A673 (cell line): ENCODE measurements at regions not wholly inside any gene's neighbourhood (a gene's known extent, or its start where the extent isn't known, plus 50 kb on each side); places are given as distances from the start of the nearest gene placed in this dataset.

Source experiments
- BruUV-seq: library from RNA; stranded (reverse); fragments of 400-500 nt; replicated peaks from 2 replicates; lab custom pipeline; 2021; lab: Mats Ljungman, UMichigan
- CTCF ChIA-PET: fragments of 300-600 bp; sonication (Branson Sonifier 250); formaldehyde crosslinking; loops from one replicate; lab custom pipeline; 2022; ENCODE audit warnings: antibody characterized with exemption; lab: Charles Lee
- POLR2A ChIA-PET: fragments of 300-600 bp; sonication (Branson Sonifier 250); formaldehyde crosslinking; loops from one replicate; lab custom pipeline; 2022; ENCODE audit warnings: antibody characterized with exemption; ENCODE audit not compliant: low non-redundant PET; lab: Charles Lee
- DNase-seq: peaks from one replicate; pipeline ENCODE4 v3.0.0-alpha.2; 2015; ENCODE audit warnings: low spot score
- H3K27ac ChIP-seq: fragments of 200-600 bp; sonication (generic); 2 replicates; pipeline ENCODE4 v1.5.1; 2016; ENCODE audit warnings: mixed run types, low read depth, mild to moderate bottlenecking, mixed read lengths, antibody characterized with exemption, low read length; ENCODE audit not compliant: poor library complexity, severe bottlenecking
- H3K27me3 ChIP-seq: fragments of 200-600 bp; sonication (generic); replicated peaks from 2 replicates; pipeline ENCODE4 v1.6.1; 2017; ENCODE audit warnings: mixed run types, low read depth, mild to moderate bottlenecking, mixed read lengths, antibody characterized with exemption, low read length; ENCODE audit not compliant: insufficient read depth, poor library complexity
- H3K36me3 ChIP-seq: fragments of 200-600 bp; sonication (generic); 2 replicates; pipeline ENCODE4 v1.6.1; 2016; ENCODE audit warnings: mixed run types, mild to moderate bottlenecking, mixed read lengths, antibody characterized with exemption, low read length; ENCODE audit not compliant: insufficient read depth, poor library complexity, severe bottlenecking
- H3K4me1 ChIP-seq: fragments of 200-600 bp; sonication (generic); 2 replicates; pipeline ENCODE4 v1.6.1; 2017; ENCODE audit warnings: mixed run types, mild to moderate bottlenecking, mixed read lengths, antibody characterized with exemption, low read length; ENCODE audit not compliant: insufficient read depth, poor library complexity, severe bottlenecking
- H3K4me3 ChIP-seq: fragments of 200-600 bp; sonication (generic); 2 replicates; pipeline ENCODE4 v1.5.1; 2016; ENCODE audit warnings: low read depth, mixed run types, mild to moderate bottlenecking, mixed read lengths, low read length; ENCODE audit not compliant: poor library complexity, severe bottlenecking
- H3K9me3 ChIP-seq: fragments of 200-600 bp; sonication (generic); 2 replicates; pipeline ENCODE4 v1.6.1; 2016; ENCODE audit warnings: mixed run types, low read depth, mild to moderate bottlenecking, mixed read lengths, antibody characterized with exemption, low read length; ENCODE audit not compliant: poor library complexity, severe bottlenecking
- CTCF ChIP-seq: fragments of 300-800, 200-600 bp; sonication (generic); conservative IDR thresholded peaks from 2 replicates; pipeline ENCODE4 v1.5.1; 2017; ENCODE audit warnings: low read depth, mild to moderate bottlenecking, antibody characterized with exemption, low read length, moderate library complexity, mixed read lengths
- EZH2 ChIP-seq: fragments of 200-600 bp; sonication (generic); IDR thresholded peaks from 2 replicates; pipeline ENCODE4 v1.6.1; 2017; ENCODE audit warnings: borderline replicate concordance, low read depth, mild to moderate bottlenecking, mixed read lengths, antibody characterized with exemption, low read length; ENCODE audit not compliant: poor library complexity, severe bottlenecking
- intact Hi-C: fragments of 100-400 bp; cut with micrococcal nuclease; formaldehyde crosslinking; loops from one replicate; pipeline ENCODE4 v1.10.0; 2022; ENCODE audit not compliant: unreplicated experiment

- Histone ChIP-seq H3K4me3 (no peak overlapping the region), H3K9me3 (no peaks in the 10 kb centered on the region), H3K27ac (no peak overlapping the region), H3K4me1 (no peaks in the 10 kb centered on the region), H3K27me3 (peaks cover 4% of the 10 kb centered on the region), H3K36me3 (no peaks in the 10 kb centered on the region)
- CTCF ChIA-PET = no interaction called here
- no TSS peak for BruUV-seq
- DNase-seq = no peak
- POLR2A ChIA-PET = no interaction called here
- intact Hi-C loops = no loop called here
- TF ChIP-seq EZH2 = no peak
- TF ChIP-seq CTCF = no peak
Measured at GRCh38 chr5:164060786-164061355, 555.5 kb downstream of the MAT2B start.

GRCh38 chr5:164062304-164062703 lies 556.9 kb downstream of the MAT2B start:
- ChIA-PET POLR2A (no interaction called here), CTCF (no interaction called here)
- Histone ChIP-seq H3K9me3 (no peaks in the 10 kb centered on the region), H3K36me3 (no peaks in the 10 kb centered on the region), H3K4me3 (no peak overlapping the region), H3K4me1 (no peaks in the 10 kb centered on the region), H3K27me3 (peaks cover 4% of the 10 kb centered on the region), H3K27ac (no peak overlapping the region)
- no peak for TF ChIP-seq CTCF
- no peak for TF ChIP-seq EZH2
- BruUV-seq = no TSS peak
- DNase-seq = no peak
- intact Hi-C loops = no loop called here

GRCh38 chr5:164065266-164065665 lies 559.8 kb downstream of the MAT2B start:
- ChIA-PET CTCF (no interaction called here), POLR2A (no interaction called here)
- Histone ChIP-seq H3K4me3 (no peak overlapping the region), H3K4me1 (no peaks in the 10 kb centered on the region), H3K27ac (no peak overlapping the region), H3K27me3 (no peaks in the 10 kb centered on the region), H3K36me3 (no peaks in the 10 kb centered on the region), H3K9me3 (no peaks in the 10 kb centered on the region)
- intact Hi-C loops = no loop called here
- TF ChIP-seq CTCF = no peak
- no peak for TF ChIP-seq EZH2
- DNase-seq = no peak
- no TSS peak for BruUV-seq
